ENCODE measurements at regions not wholly inside any gene's neighbourhood (a gene's known extent, or its start where the extent isn't known, plus 50 kb on each side); places are given as distances from the start of the nearest gene placed in this dataset.
A peak's percentile ranks its signal among the peaks of the same experiment; 100 is the strongest.

- no peak for DNase-seq
Measured at GRCh38 chr1:93013145-93014065, 52.1 kb upstream of the DIPK1A start.

GRCh38 chr1:93014168-93014567, 52.9 kb upstream of the DIPK1A start:
- no peak for DNase-seq

GRCh38 chr1:93015590-93015989, 54.3 kb upstream of the DIPK1A start:
- DNase-seq: no peak

- no peak for DNase-seq
Measured at GRCh38 chr1:93016171-93016570, 54.9 kb upstream of the DIPK1A start.

- DNase-seq: peak; percentile 14
Measured at GRCh38 chr1:93021539-93022134, 57.4 kb upstream of the MTF2 start.

GRCh38 chr1:93022580-93022979, 56.5 kb upstream of the MTF2 start:
- DNase-seq: no peak

- DNase-seq: no peak
Measured at GRCh38 chr1:93023281-93023680, 55.8 kb upstream of the MTF2 start.

- no peak for DNase-seq
Measured at GRCh38 chr1:93025572-93025971, 53.5 kb upstream of the MTF2 start.

- no peak for DNase-seq
Measured at GRCh38 chr1:93028542-93028941, 50.5 kb upstream of the MTF2 start.
